SK-N-SH treated with all-trans-retinoic acid at 6 μM for 48 hours (cell line): ENCODE measurements at regions not wholly inside any gene's neighbourhood (a gene's known extent, or its start where the extent isn't known, plus 50 kb on each side); places are given as distances from the start of the nearest gene placed in this dataset.

ENCODE experiments used
- ATAC-seq: fragments of 200-7000 bp; cut with Tn5 transposase; 3 replicates; pipeline ENCODE4 v1.9.1; 2020; ENCODE audit warnings: mild to moderate bottlenecking, moderate library complexity
- ARNTL ChIP-seq: fragments of 450-650 bp; formaldehyde crosslinking; IDR thresholded peaks from 2 replicates; pipeline ENCODE4 v1.5.0; 2020; ENCODE audit warnings: low read depth, mild to moderate bottlenecking, moderate library complexity, borderline replicate concordance
- CREB5 ChIP-seq: fragments of 250-450 bp; sonication (Bioruptor Pico); IDR thresholded peaks from 2 replicates; pipeline ENCODE4 v1.5.1; 2020; ENCODE audit warnings: low read depth, mild to moderate bottlenecking, moderate library complexity
- CSDC2 ChIP-seq: fragments of 250-450 bp; sonication (Bioruptor Pico); IDR thresholded peaks from 2 replicates; pipeline ENCODE4 v1.5.0; 2020; ENCODE audit warnings: mild to moderate bottlenecking, moderate library complexity
- CSRNP3 ChIP-seq: fragments of 250-450 bp; sonication (Bioruptor Pico); IDR thresholded peaks from 2 replicates; pipeline ENCODE4 v1.5.1; 2021; ENCODE audit warnings: mild to moderate bottlenecking, moderate library complexity
- ESRRG ChIP-seq: fragments of 250-450 bp; sonication (Bioruptor Pico); IDR thresholded peaks from 2 replicates; pipeline ENCODE4 v1.6.1; 2021; ENCODE audit warnings: mild to moderate bottlenecking
- GLIS3 ChIP-seq: fragments of 250-450 bp; sonication (Bioruptor Pico); IDR thresholded peaks from 2 replicates; pipeline ENCODE4 v1.5.0; 2020; ENCODE audit warnings: mild to moderate bottlenecking, moderate library complexity
- OSR1 ChIP-seq: fragments of 250-450 bp; sonication (Bioruptor Pico); IDR thresholded peaks from 2 replicates; pipeline ENCODE4 v1.8.0; 2022; ENCODE audit warnings: moderate library complexity, mild to moderate bottlenecking, inconsistent platforms
- PATZ1 ChIP-seq: fragments of 250-450 bp; sonication (Bioruptor Pico); IDR thresholded peaks from 2 replicates; pipeline ENCODE4 v1.8.0; 2020; ENCODE audit warnings: mild to moderate bottlenecking, moderate library complexity, borderline replicate concordance
- POU6F1 ChIP-seq: fragments of 250-450 bp; sonication (Bioruptor Pico); IDR thresholded peaks from 2 replicates; pipeline ENCODE4 v1.8.0; 2021; ENCODE audit warnings: low read depth, mild to moderate bottlenecking, moderate library complexity, borderline replicate concordance
- PPARA ChIP-seq: fragments of 250-450 bp; sonication (Bioruptor Pico); IDR thresholded peaks from 2 replicates; pipeline ENCODE4 v1.5.0; 2020; ENCODE audit warnings: mild to moderate bottlenecking, borderline replicate concordance
- RARB ChIP-seq: fragments of 250-450 bp; sonication (Bioruptor Pico); IDR thresholded peaks from 2 replicates; pipeline ENCODE4 v1.8.0; 2021; ENCODE audit warnings: mild to moderate bottlenecking, moderate library complexity
- SNAI2 ChIP-seq: fragments of 250-450 bp; sonication (Bioruptor Pico); IDR thresholded peaks from 2 replicates; pipeline ENCODE4 v1.5.0; 2020; ENCODE audit warnings: mild to moderate bottlenecking, moderate library complexity
- TCF4 ChIP-seq: fragments of 250-450 bp; sonication (Bioruptor Pico); IDR thresholded peaks from 2 replicates; pipeline ENCODE4 v1.8.0; 2021; ENCODE audit warnings: mild to moderate bottlenecking, moderate library complexity, borderline replicate concordance
- TOX ChIP-seq: fragments of 250-450 bp; sonication (Bioruptor Pico); IDR thresholded peaks from 2 replicates; pipeline ENCODE4 v1.8.0; 2021; ENCODE audit warnings: mild to moderate bottlenecking, moderate library complexity, borderline replicate concordance
- TSHZ2 ChIP-seq: fragments of 250-450 bp; sonication (Bioruptor Pico); IDR thresholded peaks from 2 replicates; pipeline ENCODE4 v1.5.0; 2020; ENCODE audit warnings: mild to moderate bottlenecking, moderate library complexity
- ZC3H10 ChIP-seq: fragments of 250-450 bp; sonication (Bioruptor Pico); IDR thresholded peaks from 2 replicates; pipeline ENCODE4 v1.5.1; 2021; ENCODE audit warnings: mild to moderate bottlenecking, moderate library complexity
- ZFP3 ChIP-seq: fragments of 250-450 bp; sonication (Bioruptor Pico); IDR thresholded peaks from 2 replicates; pipeline ENCODE4 v1.5.0; 2020; ENCODE audit warnings: mild to moderate bottlenecking, moderate library complexity
- ZFP30 ChIP-seq: fragments of 450-650 bp; formaldehyde crosslinking; IDR thresholded peaks from 2 replicates; pipeline ENCODE4 v1.5.0; 2022; ENCODE audit warnings: mild to moderate bottlenecking, moderate library complexity
- ZNF565 ChIP-seq: fragments of 450-650 bp; formaldehyde crosslinking; conservative IDR thresholded peaks from 2 replicates; pipeline ENCODE4 v1.5.0; 2020; ENCODE audit warnings: low read depth, mild to moderate bottlenecking, moderate library complexity
- ZNF70 ChIP-seq: fragments of 450-650 bp; formaldehyde crosslinking; IDR thresholded peaks from 2 replicates; pipeline ENCODE4 v1.5.0; 2020; ENCODE audit warnings: mild to moderate bottlenecking, moderate library complexity
- ZNF8 ChIP-seq: fragments of 450-650 bp; formaldehyde crosslinking; IDR thresholded peaks from 2 replicates; pipeline ENCODE4 v1.5.0; 2020; ENCODE audit warnings: mild to moderate bottlenecking, moderate library complexity

- no peak for ATAC-seq
- TF ChIP-seq SNAI2 (no peak), CREB5 (CRISPR knock-in tag) (no peak), CSRNP3 (CRISPR knock-in tag) (no peak), ZFP30 (no peak), ESRRG (CRISPR knock-in tag) (no peak), OSR1 (no peak), CSDC2 (CRISPR knock-in tag) (no peak), GLIS3 (CRISPR knock-in tag) (no peak), TCF4 (no peak), POU6F1 (CRISPR knock-in tag) (no peak), PATZ1 (CRISPR knock-in tag) (no peak), PPARA (CRISPR knock-in tag) (no peak), TSHZ2 (CRISPR knock-in tag) (no peak), ZC3H10 (CRISPR knock-in tag) (no peak), ZNF565 (CRISPR knock-in tag) (no peak), ZNF8 (no peak), ZFP3 (CRISPR knock-in tag) (no peak), TOX (CRISPR knock-in tag) (no peak), ZNF70 (CRISPR knock-in tag) (no peak)
These were observed 209.5 kb downstream of the PIK3C3 start for GRCh38 chr18:42164556-42164955.

GRCh38 chr18:42165922-42166513 lies 211.0 kb downstream of the PIK3C3 start:
- TF ChIP-seq TSHZ2 (CRISPR knock-in tag): no peak
- no peak for TF ChIP-seq RARB (CRISPR knock-in tag)
- TF ChIP-seq PATZ1 (CRISPR knock-in tag): no peak
- TF ChIP-seq SNAI2: no peak
- TF ChIP-seq CSRNP3 (CRISPR knock-in tag): no peak
- TF ChIP-seq ARNTL (CRISPR knock-in tag): no peak
- no peak for TF ChIP-seq TCF4
- TF ChIP-seq ZNF70 (CRISPR knock-in tag): no peak
- TF ChIP-seq ZFP3 (CRISPR knock-in tag): no peak
- no peak for TF ChIP-seq OSR1
- no peak for TF ChIP-seq ESRRG (CRISPR knock-in tag)
- no peak for TF ChIP-seq ZFP30
- TF ChIP-seq ZC3H10 (CRISPR knock-in tag): no peak
- no peak for TF ChIP-seq ZNF565 (CRISPR knock-in tag)
- no peak for TF ChIP-seq CREB5 (CRISPR knock-in tag)
- TF ChIP-seq CSDC2 (CRISPR knock-in tag): no peak
- no peak for TF ChIP-seq PPARA (CRISPR knock-in tag)
- ATAC-seq: no peak
